HepG2 (cell line): ENCODE measurements at regions not wholly inside any gene's neighbourhood (a gene's known extent, or its start where the extent isn't known, plus 50 kb on each side); places are given as distances from the start of the nearest gene placed in this dataset.

Experiments
- ATAC-seq: fragments of 200-7000 bp; cut with Tn5 transposase; 3 replicates; pipeline ENCODE4 v1.9.1; 2020; ENCODE audit warnings: mild to moderate bottlenecking, moderate library complexity
- BruUV-seq: library from RNA; stranded (reverse); fragments of 400-500 nt; replicated peaks from 2 replicates; lab custom pipeline; 2021; lab: Mats Ljungman, UMichigan
- CTCF ChIA-PET: fragments of 300-600 bp; formaldehyde crosslinking; extraction: SDS; loops from one replicate; lab custom pipeline; 2021; ENCODE audit warnings: low total read pairs, inconsistent platforms, low intra/inter-chr PET ratio; lab: Yijun Ruan, JAX
- POLR2A ChIA-PET: fragments of 350-600 bp; sonication (Branson Sonifier 250); formaldehyde crosslinking; loops from one replicate; lab custom pipeline; 2020; ENCODE audit warnings: antibody characterized with exemption, inconsistent platforms; lab: Yijun Ruan, JAX
- DNase-seq: peaks from one replicate; pipeline ENCODE4 v3.0.0-alpha.2; 2015; ENCODE audit warnings: low spot score
- FAIRE-seq: peaks from 3 replicates; lab custom pipeline; 2011; peaks lifted over from hg19 to GRCh38; lab: Jason Lieb, UNC
- H2AFZ ChIP-seq: one replicate; pipeline ENCODE4 v1.6.1; 2011; ENCODE audit warnings: low read length, inconsistent platforms
- H3K27ac ChIP-seq: fragments of 300-600 bp; 3 replicates; pipeline ENCODE4 v1.8.0; 2011; ENCODE audit warnings: mixed run types, mild to moderate bottlenecking, mixed read lengths, low read length, inconsistent platforms; ENCODE audit not compliant: insufficient read depth; ENCODE audit errors: extremely low read length
- H3K27me3 ChIP-seq, 2 experiments: fragments of 200-600 bp in 1 of 2; 2 replicates in 1 of 2; 3 replicates in 1 of 2; pipeline versions ENCODE4 v1.6.0 to v1.8.0; 2011; ENCODE audit warnings: low read length in 2 of 2, mild to moderate bottlenecking in 2 of 2, moderate library complexity in 2 of 2, inconsistent platforms in 1 of 2; ENCODE audit not compliant: insufficient read depth in 2 of 2, control insufficient read depth in 1 of 2
- H3K36me3 ChIP-seq, 2 experiments: fragments of 200-600 bp in 1 of 2; replicated peaks in 1 of 2; 2 replicates in 1 of 2; 3 replicates in 1 of 2; pipeline versions ENCODE4 v1.5.1 to v1.8.0; 2011; ENCODE audit warnings: low read length in 2 of 2, inconsistent platforms in 1 of 2; ENCODE audit not compliant: insufficient read depth in 2 of 2, control insufficient read depth in 1 of 2
- H3K4me1 ChIP-seq: 2 replicates; pipeline ENCODE4 v1.5.1; 2012; ENCODE audit warnings: low read length, inconsistent platforms; ENCODE audit not compliant: insufficient read depth
- H3K4me2 ChIP-seq: 2 replicates; pipeline ENCODE4 v1.6.0; 2011; ENCODE audit warnings: low read depth, low read length, inconsistent platforms
- H3K4me3 ChIP-seq, 3 experiments: fragments of 200-600 bp in 1 of 3; sonication (generic), shearing (Covaris generic) in 1 of 3; replicated peaks in 1 of 3; 2 replicates each; pipeline ENCODE4 v1.5.1; 2011 to 2016; ENCODE audit warnings: low read length in 3 of 3, inconsistent platforms in 2 of 3, low read depth in 2 of 3, mild to moderate bottlenecking in 2 of 3, control low read depth in 1 of 3, mixed read lengths in 1 of 3; ENCODE audit not compliant: insufficient read depth in 1 of 3
- H3K79me2 ChIP-seq: one replicate; pipeline ENCODE4 v1.6.1; 2011; ENCODE audit warnings: low read length, inconsistent platforms; ENCODE audit not compliant: insufficient read depth
- H3K9ac ChIP-seq: 2 replicates; pipeline ENCODE4 v1.6.0; 2011; ENCODE audit warnings: mild to moderate bottlenecking, low read depth, low read length, inconsistent platforms; ENCODE audit not compliant: insufficient read depth
- H3K9me3 ChIP-seq: 2 replicates; pipeline ENCODE4 v1.5.1; 2012; ENCODE audit warnings: mild to moderate bottlenecking, low read length
- H4K20me1 ChIP-seq: 2 replicates; pipeline ENCODE4 v1.6.0; 2011; ENCODE audit warnings: inconsistent platforms, mild to moderate bottlenecking, low read length, moderate library complexity; ENCODE audit not compliant: insufficient read depth
- AHDC1 ChIP-seq: sonication (generic); formaldehyde crosslinking; IDR thresholded peaks from 2 replicates; pipeline ENCODE4 v1.5.1; 2020; ENCODE audit warnings: mild to moderate bottlenecking, missing genetic modification reagents, borderline replicate concordance
- EP300 ChIP-seq, 3 experiments: sonication (generic) in 1 of 3; formaldehyde crosslinking in 1 of 3; IDR thresholded peaks; 2 replicates each; pipeline versions ENCODE4 v1.5.1 to v1.6.1; 2011 to 2020; ENCODE audit warnings: low read depth in 2 of 3, low read length in 2 of 3, borderline replicate concordance in 1 of 3, improper control_type of control experiment in 1 of 3, mild to moderate bottlenecking in 1 of 3, missing genetic modification reagents in 1 of 3, moderate library complexity in 1 of 3
- HCFC1 ChIP-seq: fragments of 150-350 bp; IDR thresholded peaks from 2 replicates; pipeline ENCODE4 v1.6.1; 2014; ENCODE audit warnings: low read depth, low read length
- IKZF1 ChIP-seq: fragments of 450-650 bp; IDR thresholded peaks from 2 replicates; pipeline ENCODE4 v1.7.1; 2016
- KDM1A ChIP-seq: IDR thresholded peaks from 2 replicates; pipeline ENCODE4 v1.6.1; 2016; ENCODE audit warnings: missing compliant biosample characterization
- PBX2 ChIP-seq: IDR thresholded peaks from 2 replicates; pipeline ENCODE4 v1.6.1; 2016; ENCODE audit warnings: control low read depth
- ZNF280B ChIP-seq: sonication (generic); formaldehyde crosslinking; IDR thresholded peaks from 2 replicates; pipeline ENCODE4 v1.5.0; 2020; ENCODE audit warnings: missing genetic modification reagents, mild to moderate bottlenecking, borderline replicate concordance
- ZNF570 ChIP-seq: sonication (generic); formaldehyde crosslinking; IDR thresholded peaks from 2 replicates; pipeline ENCODE4 v1.4.0; 2020; ENCODE audit warnings: mild to moderate bottlenecking, missing genetic modification reagents, borderline replicate concordance
- WGBS: methylation state at CpG from one replicate; pipeline ENCODE4 v1.1.6; 2017; ENCODE audit warnings: low lambda C conversion rate; 5-methylcytosine and 5-hydroxymethylcytosine counted together
- in situ Hi-C: cut with HindIII; loops from 2 replicates; pipeline ENCODE4 v1.10.0; 2017; ENCODE audit warnings: low pct_unique_long_range_greater_than_20kb; ENCODE audit not compliant: extremely low pct_ligation_motif_present
- intact Hi-C: fragments of 100-400 bp; cut with micrococcal nuclease; formaldehyde crosslinking; loops from one replicate; pipeline ENCODE4 v1.10.0; 2022; ENCODE audit not compliant: unreplicated experiment

- TF ChIP-seq AHDC1 (CRISPR knock-in tag), result no peak
- TF ChIP-seq IKZF1, result no peak
- no peak for TF ChIP-seq KDM1A (CRISPR knock-in tag)
- TF ChIP-seq ZNF570 (CRISPR knock-in tag), result no peak
- TF ChIP-seq, all 625 proteins: peak for 0
These were observed 382.0 kb downstream of the ZNF536 start (continued) for GRCh38 chr19:30754162-30754561.

- no peaks in the 10 kb centered on the region for H4K20me1 ChIP-seq
- POLR2A ChIA-PET, result no interaction called here
- DNase-seq, result no peak
- no peak overlapping the region for H3K27ac ChIP-seq
- CTCF ChIA-PET, result no interaction called here
- no peak overlapping the region for H3K9ac ChIP-seq
- WGBS, result 0% methylated on average over 3 of the region's 3 CpGs
- H3K36me3 ChIP-seq, result no peaks in the 10 kb centered on the region
- no peak overlapping the region for H3K4me2 ChIP-seq
- H2AFZ ChIP-seq, result no peak overlapping the region
- H3K27me3 ChIP-seq, result no peaks in the 10 kb centered on the region
- ATAC-seq, result no peak
- in situ Hi-C loops (no loop called here), intact Hi-C loops (no loop called here)
- FAIRE-seq, result no peak
- no peaks in the 10 kb centered on the region for H3K79me2 ChIP-seq
- BruUV-seq, result no TSS peak
- no peaks in the 10 kb centered on the region for H3K4me1 ChIP-seq
- H3K4me3 ChIP-seq, result no peak overlapping the region
- peaks cover 47% of the 10 kb centered on the region for H3K9me3 ChIP-seq
- TF ChIP-seq HCFC1 (no peak), EP300 (IDR thresholded peaks at IDR 0.05; ENCODE audit: low read depth in 2 of 2, low read length in 2 of 2) (no peak), EP300 (CRISPR knock-in tag; IDR thresholded peaks at IDR 0.05; ENCODE audit: borderline replicate concordance) (no peak), ZNF280B (no peak), PBX2 (CRISPR knock-in tag) (no peak)
These were observed 380.7 kb downstream of the ZNF536 start for GRCh38 chr19:30752876-30753275.
